CD14-positive monocyte (primary cell): ENCODE measurements at regions not wholly inside any gene's neighbourhood (a gene's known extent, or its start where the extent isn't known, plus 50 kb on each side); places are given as distances from the start of the nearest gene placed in this dataset.

Source experiments
- DNase-seq, 3 donors: peaks; one replicate each; pipeline ENCODE4 v3.0.0-alpha.2; 2011 to 2022
- H2AFZ ChIP-seq: 2 replicates; pipeline ENCODE4 v1.6.0; 2012; ENCODE audit warnings: mild to moderate bottlenecking, low read depth, low read length, inconsistent platforms; ENCODE audit not compliant: insufficient read depth, poor library complexity, severe bottlenecking
- H3K27ac ChIP-seq, 2 donors: 1 replicate in 1 of 2; 2 replicates in 1 of 2; pipeline ENCODE4 v1.5.1; 2012 to 2013; ENCODE audit warnings: low read length in 2 of 2, control low read depth in 1 of 2, inconsistent platforms in 1 of 2, low read depth in 1 of 2, mild to moderate bottlenecking in 1 of 2
- H3K27me3 ChIP-seq, 2 donors: one replicate each; pipeline versions ENCODE4 v1.6.0 to v1.6.1; 2011 to 2013; ENCODE audit warnings: low read length in 2 of 2; ENCODE audit not compliant: control insufficient read depth in 2 of 2, insufficient read depth in 2 of 2
- H3K36me3 ChIP-seq, 2 donors: replicated peaks in 1 of 2; 1 replicate in 1 of 2; 2 replicates in 1 of 2; pipeline versions ENCODE4 v1.5.1 to v1.6.1; 2012 to 2013; ENCODE audit warnings: low read length in 2 of 2, control low read depth in 1 of 2, inconsistent platforms in 1 of 2, mild to moderate bottlenecking in 1 of 2; ENCODE audit not compliant: insufficient read depth in 2 of 2, control insufficient read depth in 1 of 2
- H3K4me1 ChIP-seq, 2 donors: 1 replicate in 1 of 2; 2 replicates in 1 of 2; pipeline versions ENCODE4 v1.5.1 to v1.6.1; 2012 to 2013; ENCODE audit warnings: low read length in 2 of 2, control low read depth in 1 of 2, inconsistent platforms in 1 of 2, mild to moderate bottlenecking in 1 of 2, moderate library complexity in 1 of 2; ENCODE audit not compliant: insufficient read depth in 2 of 2, control insufficient read depth in 1 of 2
- H3K4me2 ChIP-seq: replicated peaks from 2 replicates; pipeline ENCODE3; 2012; ENCODE audit warnings: low read length, moderate library complexity, mild to moderate bottlenecking; ENCODE audit not compliant: poor library complexity, severe bottlenecking; ENCODE audit errors: extremely low read depth
- H3K4me3 ChIP-seq, 3 experiments: fragments of 200-600 bp in 1 of 3; sonication (generic) in 1 of 3; replicated peaks in 1 of 3; 1 replicate in 2 of 3; 2 replicates in 1 of 3; pipeline ENCODE4 v1.5.1; 2011 to 2013; ENCODE audit warnings: low read length in 3 of 3, mild to moderate bottlenecking in 3 of 3, control low read depth in 2 of 3, low read depth in 2 of 3, inconsistent platforms in 1 of 3, moderate library complexity in 1 of 3
- H3K79me2 ChIP-seq: 2 replicates; pipeline ENCODE4 v1.6.0; 2012; ENCODE audit warnings: mild to moderate bottlenecking, control low read depth, inconsistent platforms, low read length, moderate library complexity; ENCODE audit not compliant: insufficient read depth
- H3K9ac ChIP-seq: 2 replicates; pipeline ENCODE4 v1.6.0; 2017; ENCODE audit warnings: low read length, mild to moderate bottlenecking; ENCODE audit not compliant: insufficient read depth, poor library complexity, severe bottlenecking
- H3K9me3 ChIP-seq, 2 donors: replicated peaks in 1 of 2; 1 replicate in 1 of 2; 2 replicates in 1 of 2; pipeline versions ENCODE4 v1.5.1 to v1.6.1; 2012 to 2013; ENCODE audit warnings: low read length in 2 of 2, control low read depth in 1 of 2; ENCODE audit not compliant: control insufficient read depth in 1 of 2, insufficient read depth in 1 of 2
- H4K20me1 ChIP-seq: 2 replicates; pipeline ENCODE4 v1.6.0; 2012; ENCODE audit warnings: mild to moderate bottlenecking, low read length, control low read depth, moderate library complexity; ENCODE audit not compliant: insufficient read depth
- H3K27ac Mint-ChIP-seq, 7 donors: one replicate each; pipeline ENCODE4 v1.8.0; 2020; ENCODE audit warnings: mild to moderate bottlenecking in 7 of 7, mixed read lengths in 7 of 7, moderate library complexity in 6 of 7, inconsistent platforms in 2 of 7
- H3K27me3 Mint-ChIP-seq, 3 donors: one replicate each; pipeline ENCODE4 v1.8.0; 2021 to 2022; ENCODE audit warnings: low read depth in 3 of 3, mild to moderate bottlenecking in 3 of 3, mixed read lengths in 3 of 3, moderate library complexity in 3 of 3, inconsistent platforms in 1 of 3
- H3K36me3 Mint-ChIP-seq, 2 donors: one replicate each; pipeline ENCODE4 v1.8.0; 2020; ENCODE audit warnings: mixed read lengths in 2 of 2, inconsistent platforms in 1 of 2, mild to moderate bottlenecking in 1 of 2
- H3K4me1 Mint-ChIP-seq: one replicate; pipeline ENCODE4 v1.8.0; 2020; ENCODE audit warnings: mild to moderate bottlenecking, mixed read lengths
- H3K4me3 Mint-ChIP-seq, 2 donors: one replicate each; pipeline ENCODE4 v1.8.0; 2020; ENCODE audit warnings: mild to moderate bottlenecking in 2 of 2, mixed read lengths in 2 of 2, moderate library complexity in 1 of 2
- H3K9me3 Mint-ChIP-seq, 7 donors: one replicate each; pipeline ENCODE4 v1.8.0; 2020 to 2022; ENCODE audit warnings: mixed read lengths in 7 of 7, mild to moderate bottlenecking in 6 of 7, moderate library complexity in 6 of 7, inconsistent platforms in 2 of 7
- CTCF ChIP-seq: fragments of 200-600 bp; IDR thresholded peaks from one replicate; pipeline ENCODE4 v1.8.0; 2022; ENCODE audit warnings: antibody characterized with exemption, mild to moderate bottlenecking
- WGBS: methylation state at CpG from one replicate; pipeline ENCODE4 v1.1.5; 2013; ENCODE audit warnings: missing lambda C conversion rate; ENCODE audit not compliant: insufficient coverage; 5-methylcytosine and 5-hydroxymethylcytosine counted together
- intact Hi-C, 2 donors: fragments of 100-400 bp; cut with micrococcal nuclease; formaldehyde crosslinking; loops; one replicate each; pipeline versions ENCODE4 v1.15.0 to v1.15.1; 2023

DNA sequence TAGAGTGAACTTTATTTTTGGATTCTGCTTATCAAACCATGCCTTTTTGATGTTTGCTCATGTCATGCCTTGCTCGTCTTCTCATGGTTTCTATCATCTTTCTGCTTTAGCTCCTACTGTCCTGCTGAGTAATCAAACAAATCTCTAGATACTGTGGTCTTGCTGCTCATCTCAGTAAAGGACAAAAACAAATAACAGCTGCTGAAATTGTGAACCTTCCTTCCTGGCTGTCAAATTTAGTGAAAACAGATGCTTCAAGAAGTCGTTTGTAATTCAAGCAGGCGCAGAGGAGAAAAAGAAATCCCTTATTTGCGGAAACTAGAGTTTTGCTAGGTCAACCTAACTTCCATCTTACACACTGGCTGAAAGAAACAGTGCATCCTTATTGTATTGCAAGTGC lies 616.1 kb upstream of the ALCAM start:
- no peak overlapping the region for H3K4me3 Mint-ChIP-seq
- no peaks in the 10 kb centered on the region for H3K27me3 ChIP-seq

DNA sequence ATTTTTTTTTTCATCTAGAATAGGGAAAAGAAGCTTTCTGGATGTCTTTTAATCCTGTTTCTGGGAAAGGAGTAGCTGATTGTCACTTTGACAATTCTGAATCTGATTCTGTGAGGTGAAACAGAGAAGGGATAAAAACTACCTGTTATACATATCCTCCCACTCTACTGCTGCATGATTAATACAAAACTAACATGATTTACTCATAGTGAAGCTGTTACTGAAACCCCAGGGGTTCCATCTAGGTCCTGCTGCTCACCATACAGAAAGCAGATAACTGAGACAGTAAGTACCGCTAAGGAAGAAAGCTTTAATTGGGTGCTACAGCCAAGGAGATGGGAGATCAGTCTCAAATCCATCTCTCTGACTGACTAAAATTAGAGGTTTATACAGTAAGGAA lies 610.9 kb upstream of the ALCAM start:
- Histone ChIP-seq H3K4me1 (no peaks in the 10 kb centered on the region), H3K79me2 (no peaks in the 10 kb centered on the region), H3K4me3 (no peak overlapping the region), H4K20me1 (no peaks in the 10 kb centered on the region), H3K27me3 (no peaks in the 10 kb centered on the region), H3K9me3 (peaks cover 0 to 3% of the 10 kb centered on the region in 2 donors), H2AFZ (no peak overlapping the region), H3K9ac (no peak overlapping the region), H3K36me3 (no peaks in the 10 kb centered on the region), H3K27ac (no peak overlapping the region), H3K4me2 (no peak overlapping the region)
- intact Hi-C loops: no loop called here
- H3K4me1 Mint-ChIP-seq: no peaks in the 10 kb centered on the region
- no peak for DNase-seq
- H3K27me3 Mint-ChIP-seq: peaks cover 0 to 1% (median 0%) of the 10 kb centered on the region in 3 donors
- peaks cover 0 to 6% (median 2%) of the 10 kb centered on the region in 7 donors for H3K9me3 Mint-ChIP-seq
- no peak overlapping the region for H3K27ac Mint-ChIP-seq
- no peaks in the 10 kb centered on the region for H3K36me3 Mint-ChIP-seq
- no peak for TF ChIP-seq CTCF
- no peak overlapping the region for H3K4me3 Mint-ChIP-seq
- no CpG with 5 or more reads among the region's 1 CpG for WGBS

More for the DNA sequence above, 616.1 kb upstream of the ALCAM start:
- Histone ChIP-seq H3K79me2 (no peaks in the 10 kb centered on the region), H3K9ac (no peak overlapping the region), H3K4me1 (no peaks in the 10 kb centered on the region), H3K36me3 (no peaks in the 10 kb centered on the region), H4K20me1 (no peaks in the 10 kb centered on the region), H3K4me3 (no peak overlapping the region), H3K27ac (no peak overlapping the region), H3K4me2 (no peak overlapping the region), H2AFZ (no peak overlapping the region), H3K9me3 (peaks cover 0 to 3% of the 10 kb centered on the region in 2 donors)
- 85% methylated on average over 2 of the region's 4 CpGs for WGBS
- no peak for TF ChIP-seq CTCF
- intact Hi-C loops: no loop called here
- Mint-ChIP-seq H3K27ac (no peak overlapping the region), H3K4me1 (no peaks in the 10 kb centered on the region), H3K36me3 (no peaks in the 10 kb centered on the region), H3K27me3 (no peaks in the 10 kb centered on the region), H3K9me3 (peaks cover 0 to 6% (median 2%) of the 10 kb centered on the region in 7 donors)
- no peak for DNase-seq
